Kidney tubule cell (primary cell): ENCODE measurements at regions not wholly inside any gene's neighbourhood (a gene's known extent, or its start where the extent isn't known, plus 50 kb on each side); places are given as distances from the start of the nearest gene placed in this dataset.

Experiments used
- DNase-seq: peaks from one replicate; pipeline ENCODE4 v3.0.0-alpha.2; 2018; ENCODE audit warnings: low spot score

GRCh38 chr20:12276011-12276673, 358.4 kb downstream of the BTBD3 start:
- peak; percentile 34 for DNase-seq

GRCh38 chr20:12287575-12287974, 369.9 kb downstream of the BTBD3 start:
- DNase-seq = peak; percentile 74

GRCh38 chr20:12289465-12289864, 371.8 kb downstream of the BTBD3 start:
- DNase-seq = peak; percentile 2

- no peak for DNase-seq
These were observed 373.7 kb downstream of the BTBD3 start for GRCh38 chr20:12291386-12291785.

- DNase-seq = no peak
These were observed 376.2 kb downstream of the BTBD3 start for GRCh38 chr20:12293900-12294299.

- no peak for DNase-seq
These were observed 377.0 kb downstream of the BTBD3 start for GRCh38 chr20:12294678-12295077.

- DNase-seq = no peak
These were observed 387.7 kb downstream of the BTBD3 start for GRCh38 chr20:12305188-12305950.

- DNase-seq = no peak
These were observed 388.4 kb downstream of the BTBD3 start for GRCh38 chr20:12306107-12306506.

- no peak for DNase-seq
These were observed 393.6 kb downstream of the BTBD3 start for GRCh38 chr20:12311094-12311865.

- DNase-seq = no peak
These were observed 398.0 kb downstream of the BTBD3 start for GRCh38 chr20:12315652-12316051.

GRCh38 chr20:12316794-12317193, 399.1 kb downstream of the BTBD3 start:
- no peak for DNase-seq

- DNase-seq = no peak
These were observed 399.7 kb downstream of the BTBD3 start for GRCh38 chr20:12317433-12317832.

GRCh38 chr20:12318043-12318442, 400.4 kb downstream of the BTBD3 start:
- no peak for DNase-seq

- DNase-seq = no peak
These were observed 404.0 kb downstream of the BTBD3 start for GRCh38 chr20:12321736-12322135.

GRCh38 chr20:12327205-12327604, 409.5 kb downstream of the BTBD3 start:
- no peak for DNase-seq

GRCh38 chr20:12331236-12331635, 413.5 kb downstream of the BTBD3 start:
- DNase-seq = no peak

GRCh38 chr20:12337601-12338000, 419.9 kb downstream of the BTBD3 start:
- no peak for DNase-seq

- DNase-seq = no peak
These were observed 428.3 kb downstream of the BTBD3 start for GRCh38 chr20:12345978-12346377.

GRCh38 chr20:12353842-12354241, 436.1 kb downstream of the BTBD3 start:
- DNase-seq = no peak

- DNase-seq = no peak
These were observed 437.0 kb downstream of the BTBD3 start for GRCh38 chr20:12354725-12355124.

- DNase-seq = no peak
These were observed 437.5 kb downstream of the BTBD3 start for GRCh38 chr20:12355185-12355584.

- DNase-seq = peak; percentile 22
These were observed 440.4 kb downstream of the BTBD3 start for GRCh38 chr20:12358006-12358654.
